GM19467 (cell line): ENCODE measurements at regions not wholly inside any gene's neighbourhood (a gene's known extent, or its start where the extent isn't known, plus 50 kb on each side); places are given as distances from the start of the nearest gene placed in this dataset.
A peak's percentile ranks its signal among the peaks of the same experiment; 100 is the strongest.

Experiments used
- ATAC-seq: cut with Tn5 transposase; IDR thresholded peaks from one replicate; pipeline ENCODE4 v1.9.1; 2021; ENCODE audit warnings: mild to moderate bottlenecking, moderate library complexity; ENCODE audit not compliant: unreplicated experiment

DNA sequence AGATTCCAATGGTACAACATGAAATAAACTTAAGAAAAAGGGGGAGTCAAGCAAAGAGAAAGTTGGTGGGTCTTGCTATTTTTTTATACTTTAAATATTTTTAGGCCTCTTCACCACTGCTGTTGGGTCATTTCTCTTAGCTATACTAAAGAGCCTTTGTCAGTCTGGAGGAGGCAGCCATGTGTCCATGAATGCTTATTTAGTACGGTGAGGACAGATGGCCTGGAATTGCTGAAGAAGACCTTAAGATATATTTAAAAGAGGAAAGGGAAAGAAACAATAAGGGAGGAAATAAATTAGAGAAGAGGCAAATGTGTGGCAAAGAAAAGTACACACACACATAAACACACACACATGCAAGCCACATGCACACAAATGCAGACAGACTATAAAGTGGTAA lies 560.5 kb upstream of the MEF2C start:
- ATAC-seq = no peak

DNA sequence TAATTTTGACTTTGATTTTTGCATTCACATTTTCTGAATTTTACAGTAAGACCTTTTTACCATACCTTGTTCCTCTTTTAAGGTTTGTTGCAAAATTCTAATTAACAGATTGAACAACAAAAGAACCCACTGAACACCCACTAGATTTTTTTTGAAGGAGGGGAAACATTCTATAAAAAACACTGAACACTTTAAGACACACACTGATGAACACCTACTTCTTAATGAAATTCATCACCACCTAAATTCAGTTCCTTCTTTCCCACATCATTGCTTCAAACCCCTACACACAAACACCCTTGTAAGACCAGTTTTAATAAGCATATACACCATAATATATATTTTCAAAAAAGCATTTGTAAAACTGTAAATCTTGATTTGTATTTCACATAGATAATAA lies 559.0 kb upstream of the MEF2C start:
- no peak for ATAC-seq

DNA sequence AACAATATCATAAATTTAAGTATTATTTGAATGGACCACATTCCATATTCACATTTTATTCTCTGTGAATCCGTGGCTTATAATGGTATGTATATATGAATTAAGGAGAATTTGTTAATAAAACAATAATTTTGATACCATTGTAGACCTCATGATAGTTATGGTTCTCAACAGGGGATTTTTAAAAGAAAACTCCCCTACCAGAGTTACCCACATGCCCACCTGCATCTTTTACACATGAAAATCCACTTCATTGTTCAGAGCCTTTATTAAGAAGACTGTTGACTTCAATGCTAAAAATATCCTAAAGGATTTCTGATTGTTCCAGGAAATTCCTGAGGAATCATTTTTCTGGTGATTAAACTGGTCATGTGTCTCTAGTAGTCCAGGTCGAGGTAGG lies 557.7 kb upstream of the MEF2C start:
- ATAC-seq = no peak

DNA sequence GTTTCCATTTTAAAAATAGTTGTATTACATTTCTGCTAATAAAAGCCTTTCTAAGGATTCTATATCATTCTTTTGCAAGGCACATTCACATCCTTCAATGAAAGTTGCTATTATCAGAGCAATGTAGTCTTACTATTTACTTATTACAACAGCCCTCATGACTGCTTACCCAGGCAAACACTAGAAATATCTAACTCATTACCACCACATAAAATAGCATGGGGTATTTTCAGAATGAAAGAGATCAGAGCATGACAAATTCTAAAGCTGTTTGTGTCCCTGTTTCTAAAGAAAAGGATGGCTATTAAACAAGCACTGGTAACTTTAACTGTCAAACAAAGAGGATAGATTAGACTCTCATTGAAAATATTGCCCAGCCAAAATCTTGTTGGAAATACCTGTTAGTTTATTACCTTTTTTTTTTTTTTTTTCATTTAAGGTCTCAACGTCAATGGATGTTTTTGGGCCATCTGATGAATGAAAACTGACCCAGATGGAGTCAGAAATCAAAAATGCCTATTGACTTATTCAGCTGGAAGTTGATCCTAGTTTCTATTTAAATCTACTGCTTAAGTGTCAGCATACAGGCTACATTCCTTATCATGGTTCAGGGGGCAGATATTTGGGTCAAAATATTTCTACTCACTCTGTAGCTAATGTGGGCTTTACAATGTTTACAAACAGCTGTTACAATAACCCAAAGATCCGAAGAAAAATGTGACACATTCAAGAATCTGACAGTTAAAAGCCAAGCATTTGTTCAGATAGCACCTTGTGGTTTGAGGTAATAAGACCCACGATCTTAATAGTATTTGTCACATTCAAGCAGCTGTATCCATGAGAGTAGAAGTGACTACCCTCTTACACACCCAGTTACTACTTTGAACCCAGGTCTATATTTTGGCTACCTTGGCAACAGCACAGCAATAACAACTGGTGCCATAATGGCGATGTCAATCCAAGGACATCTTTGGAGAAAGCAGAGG lies 554.8 kb upstream of the MEF2C start:
- ATAC-seq = no peak

DNA sequence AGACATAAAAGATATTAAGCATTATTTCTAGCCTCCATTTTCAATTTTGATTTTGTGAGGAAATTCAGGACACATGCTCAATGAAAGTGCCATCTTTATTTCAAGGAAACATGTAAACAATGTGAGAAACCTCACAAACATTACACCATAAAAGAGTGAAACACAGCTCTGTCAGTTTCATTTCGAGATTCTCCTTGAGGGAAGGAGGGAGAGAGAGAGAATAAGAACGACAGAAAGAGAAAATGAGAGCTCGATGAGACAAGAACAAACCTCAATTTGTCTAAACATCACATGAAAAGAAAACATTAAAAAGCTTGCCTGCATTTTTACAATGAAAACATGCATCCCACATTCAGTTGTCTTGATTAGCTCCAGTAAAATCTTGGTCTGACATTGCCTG lies 553.5 kb upstream of the MEF2C start:
- ATAC-seq = no peak

DNA sequence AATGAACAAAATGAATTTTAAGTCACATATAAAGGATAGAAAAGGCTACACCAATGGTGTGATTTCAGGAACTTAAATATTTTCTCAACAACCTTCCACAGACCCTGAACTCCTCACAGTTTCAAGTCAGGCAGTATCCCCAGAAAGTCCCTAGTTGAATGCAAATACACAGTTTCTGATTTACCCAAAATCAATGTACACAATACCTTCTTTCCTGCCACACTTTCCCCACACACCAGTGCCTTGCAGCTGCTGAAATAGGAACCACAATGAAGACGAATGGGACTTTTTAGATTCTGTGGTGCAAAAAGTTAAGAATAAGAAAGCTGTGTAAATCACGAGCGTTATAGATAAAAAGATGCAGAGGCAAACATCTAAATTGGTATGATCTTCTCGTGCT lies 552.4 kb upstream of the MEF2C start:
- ATAC-seq = peak; percentile 72

DNA sequence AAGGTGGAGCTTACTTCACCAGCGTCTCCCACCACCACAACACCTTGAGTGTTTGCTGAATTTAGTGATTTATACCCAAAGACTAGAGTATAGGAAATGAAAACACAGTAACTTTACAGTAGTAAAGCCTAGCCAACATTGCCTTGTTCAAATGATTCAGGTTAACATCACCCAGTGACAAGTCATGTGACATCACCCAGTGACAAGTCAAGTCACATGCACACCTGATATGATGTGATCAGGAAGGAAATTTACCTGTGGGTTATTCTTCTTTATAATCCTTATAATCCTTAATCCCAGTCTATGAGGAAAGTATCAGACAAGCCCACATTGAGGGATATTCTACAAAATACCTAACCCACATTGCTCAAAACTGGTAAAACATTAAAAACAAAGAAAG lies 545.6 kb upstream of the MEF2C start:
- no peak for ATAC-seq

DNA sequence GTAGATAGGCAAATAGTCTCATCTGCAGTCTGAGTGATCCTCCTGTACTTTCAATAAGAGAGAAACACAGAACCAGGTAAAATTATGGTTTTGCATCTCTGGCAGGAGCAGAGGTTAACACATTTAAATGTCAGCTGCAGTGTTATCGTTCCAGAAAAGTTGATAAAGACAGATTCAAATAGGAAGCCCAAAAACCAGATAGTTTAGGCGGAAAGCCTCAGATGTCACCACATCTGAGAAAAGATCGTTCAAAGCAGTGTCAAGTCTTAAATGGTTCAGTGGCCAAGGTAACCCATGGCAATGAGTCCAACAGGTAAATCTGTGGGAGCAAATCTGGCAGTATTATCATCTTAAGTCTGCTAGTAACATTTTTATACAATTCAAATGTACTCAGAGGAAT lies 542.1 kb upstream of the MEF2C start:
- no peak for ATAC-seq

DNA sequence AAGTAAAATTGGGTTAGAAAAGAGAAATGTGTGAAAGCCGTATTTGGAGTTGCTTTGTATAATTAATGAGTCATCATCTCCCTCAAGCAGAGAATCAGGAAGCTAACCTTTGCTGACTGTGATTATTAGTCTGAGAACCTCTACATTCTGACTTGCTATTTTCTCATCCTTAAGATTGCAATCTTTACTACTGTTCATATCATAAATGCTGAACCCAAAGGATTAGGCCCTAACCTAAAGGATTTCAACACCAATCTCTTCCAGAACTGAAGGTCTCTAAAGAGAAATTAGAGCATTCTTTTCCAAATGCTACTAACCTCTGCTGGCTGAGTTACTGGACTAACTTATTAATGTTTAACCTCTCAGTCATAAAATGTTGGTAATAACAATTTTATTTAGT lies 538.1 kb upstream of the MEF2C start:
- no peak for ATAC-seq

DNA sequence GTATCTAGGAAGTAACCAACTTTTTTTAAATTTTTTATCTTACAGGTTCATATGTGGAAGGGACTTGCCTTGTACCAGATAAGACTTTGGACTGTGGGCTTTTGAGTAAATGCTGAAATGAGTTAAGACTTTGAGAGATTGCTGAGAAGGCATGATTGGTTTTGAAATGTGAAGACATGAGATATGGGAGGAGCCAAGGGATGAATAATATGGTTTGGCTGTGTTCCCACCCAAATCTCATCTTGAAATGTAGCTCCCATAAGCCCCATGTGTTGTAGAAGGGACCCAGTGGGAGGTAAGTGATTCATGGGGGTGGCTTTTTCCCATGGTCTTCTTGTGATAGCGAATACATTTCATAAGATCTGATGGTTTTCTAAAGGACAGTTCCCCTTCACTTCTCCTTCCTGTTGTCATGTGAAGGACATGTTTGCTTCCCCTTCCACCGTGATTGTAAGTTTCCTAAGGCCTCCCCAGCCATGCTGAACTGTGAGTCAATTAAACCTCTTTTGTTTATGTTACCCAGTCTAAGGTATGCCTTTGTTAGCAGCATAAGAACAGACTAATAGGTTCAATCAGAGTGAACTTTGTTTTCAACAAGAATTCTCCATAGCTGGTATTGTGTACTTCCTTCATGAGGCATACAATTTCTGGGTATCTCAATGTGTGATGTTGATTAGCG lies 535.6 kb upstream of the MEF2C start:
- ATAC-seq = no peak

DNA sequence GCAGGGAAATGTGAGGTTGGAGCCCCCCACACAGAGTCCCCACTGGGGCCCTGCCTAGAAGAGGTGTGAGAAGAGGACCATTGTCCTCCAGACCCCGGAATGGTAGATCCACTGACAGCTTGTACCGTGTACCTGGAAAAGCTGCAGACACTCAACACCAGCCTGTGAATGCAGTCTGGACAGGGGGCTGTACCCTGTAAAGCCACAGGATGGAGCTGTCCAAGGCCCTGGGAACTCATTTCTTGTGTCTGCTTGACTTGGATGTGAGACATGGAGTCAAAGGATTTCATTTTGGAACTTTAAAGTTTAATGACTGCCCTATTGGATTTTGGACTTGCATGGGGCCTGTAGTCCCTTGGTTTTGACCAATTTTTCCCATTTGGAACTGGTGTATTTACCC lies 535.0 kb upstream of the MEF2C start:
- no peak for ATAC-seq

DNA sequence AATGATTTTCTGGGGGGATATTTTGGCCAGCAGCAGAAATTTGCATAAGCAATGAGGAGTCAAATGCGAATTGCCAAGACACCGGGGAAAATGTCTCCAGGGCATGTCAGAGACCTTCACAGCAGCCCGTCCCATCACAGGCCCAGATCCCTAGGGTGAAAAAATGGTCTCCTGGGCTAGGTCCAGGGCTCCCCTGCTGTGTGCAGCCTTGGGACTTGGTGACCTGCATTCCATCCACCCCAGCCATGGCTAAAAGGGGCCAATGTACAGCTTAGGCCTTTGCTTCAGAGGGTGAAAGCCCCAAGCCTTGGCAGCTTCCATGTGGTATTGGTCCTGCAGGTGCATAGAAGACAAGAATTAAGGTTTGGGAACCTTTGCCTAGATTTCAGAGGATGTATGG lies 534.5 kb upstream of the MEF2C start:
- no peak for ATAC-seq

DNA sequence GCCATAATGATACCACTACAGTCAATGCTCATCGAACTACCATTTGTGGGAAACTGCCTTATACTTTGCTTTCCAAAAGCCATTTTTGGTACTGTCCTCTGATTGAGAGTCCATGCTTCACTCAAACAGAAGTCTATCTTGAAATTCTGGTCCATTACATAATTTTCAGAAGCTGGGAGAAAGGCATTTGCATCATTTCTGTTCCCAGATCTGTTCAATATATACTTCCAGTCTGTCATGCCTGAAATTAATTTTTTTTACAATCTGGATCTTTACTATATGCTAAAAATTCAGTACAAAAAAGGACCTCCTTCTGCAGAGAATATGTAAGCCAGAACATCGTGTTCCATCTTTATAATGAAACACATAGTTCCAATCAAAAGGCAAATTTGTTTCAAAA lies 528.9 kb upstream of the MEF2C start:
- ATAC-seq = no peak

DNA sequence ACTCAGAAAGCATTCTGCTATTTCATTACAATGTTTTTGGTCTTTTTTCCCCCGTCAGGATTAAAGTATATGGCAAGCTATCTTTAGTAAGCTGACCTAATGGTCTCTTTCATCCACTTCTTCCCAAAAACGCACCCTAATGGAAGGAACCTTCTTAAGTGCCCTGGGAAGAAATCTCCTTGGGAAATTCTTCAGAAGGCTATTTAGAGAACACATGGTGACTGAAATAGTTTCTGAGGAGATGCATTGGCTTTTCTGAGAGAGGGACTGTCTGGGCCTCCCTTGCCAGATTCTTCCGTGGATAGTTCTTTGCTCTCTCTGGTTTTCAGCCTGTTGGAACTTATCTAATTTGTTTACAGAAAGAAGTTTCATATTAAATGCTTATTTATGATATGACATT lies 524.1 kb upstream of the MEF2C start:
- ATAC-seq = no peak

DNA sequence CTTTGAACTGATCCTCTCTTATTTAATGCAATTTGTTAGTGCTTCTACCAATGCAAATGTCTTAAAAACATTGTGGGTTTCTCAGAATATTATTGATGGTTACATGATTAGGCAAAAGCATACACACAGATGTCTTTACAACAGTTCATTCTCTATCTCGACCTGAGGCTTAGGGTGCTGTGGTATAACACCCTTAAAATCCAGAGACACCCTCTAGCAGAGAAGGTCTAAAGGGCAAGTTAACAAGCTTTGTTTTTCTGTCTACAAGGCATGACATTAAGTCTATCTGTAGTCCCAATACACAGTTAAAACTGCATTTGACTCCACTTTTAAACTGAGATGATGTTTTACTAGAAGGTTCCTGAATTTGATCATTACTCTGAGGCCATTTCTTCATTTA lies 518.7 kb upstream of the MEF2C start:
- ATAC-seq = no peak

DNA sequence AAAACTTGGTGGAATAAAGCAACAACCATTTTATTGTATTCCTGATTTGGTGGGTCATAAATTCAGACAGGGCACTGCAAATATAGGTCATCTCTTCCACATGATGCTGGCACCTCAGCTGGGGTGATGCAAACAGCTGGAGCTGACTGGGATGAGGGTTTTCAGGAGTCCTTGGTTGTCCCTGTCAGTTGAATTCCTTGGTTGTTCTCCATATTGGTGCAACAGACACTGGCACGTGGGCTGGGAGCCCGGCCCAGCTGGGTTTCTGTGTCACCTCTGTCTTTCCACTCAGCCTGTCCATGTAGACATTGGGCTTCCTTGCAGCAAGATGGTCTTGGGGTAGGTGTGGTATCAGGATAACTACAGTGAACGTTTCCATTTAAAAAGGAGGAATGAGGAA lies 518.0 kb upstream of the MEF2C start:
- ATAC-seq = no peak

DNA sequence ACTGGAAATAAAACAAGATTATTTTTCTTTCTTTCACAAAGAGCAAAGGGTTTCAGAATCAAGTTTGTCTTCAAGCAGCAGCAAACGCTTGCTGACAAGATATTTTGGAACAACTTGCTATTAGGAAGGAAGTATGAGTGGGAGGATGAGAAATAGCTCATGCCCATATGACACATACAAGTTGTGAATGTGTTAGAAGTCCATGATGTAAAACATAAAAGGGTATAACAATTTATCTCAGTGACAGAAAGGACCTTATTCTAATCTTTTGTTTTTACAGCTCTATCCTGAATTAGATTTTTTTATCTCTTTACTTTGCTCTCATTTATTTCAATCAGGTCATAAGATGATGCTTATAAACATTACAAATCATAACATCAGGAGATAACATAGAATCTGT lies 516.6 kb upstream of the MEF2C start:
- no peak for ATAC-seq

DNA sequence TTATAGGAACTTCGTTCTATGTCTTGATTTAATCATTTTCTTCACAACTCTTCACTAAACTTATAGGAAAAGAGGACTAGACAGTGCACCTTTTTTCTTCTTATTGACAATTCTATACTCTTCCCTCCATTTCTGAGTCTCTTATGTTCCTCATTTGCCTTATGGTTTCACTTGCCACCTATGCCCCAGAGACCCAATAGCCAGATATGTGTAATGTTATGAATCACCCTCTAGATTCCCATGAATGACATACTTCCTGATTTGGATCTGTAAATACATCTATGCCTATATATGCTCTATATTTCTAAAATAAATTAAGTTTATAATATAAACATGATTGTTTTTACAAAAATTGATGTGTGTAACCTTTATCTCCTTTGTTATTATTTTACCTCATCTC lies 514.1 kb upstream of the MEF2C start:
- ATAC-seq = peak; percentile 74

DNA sequence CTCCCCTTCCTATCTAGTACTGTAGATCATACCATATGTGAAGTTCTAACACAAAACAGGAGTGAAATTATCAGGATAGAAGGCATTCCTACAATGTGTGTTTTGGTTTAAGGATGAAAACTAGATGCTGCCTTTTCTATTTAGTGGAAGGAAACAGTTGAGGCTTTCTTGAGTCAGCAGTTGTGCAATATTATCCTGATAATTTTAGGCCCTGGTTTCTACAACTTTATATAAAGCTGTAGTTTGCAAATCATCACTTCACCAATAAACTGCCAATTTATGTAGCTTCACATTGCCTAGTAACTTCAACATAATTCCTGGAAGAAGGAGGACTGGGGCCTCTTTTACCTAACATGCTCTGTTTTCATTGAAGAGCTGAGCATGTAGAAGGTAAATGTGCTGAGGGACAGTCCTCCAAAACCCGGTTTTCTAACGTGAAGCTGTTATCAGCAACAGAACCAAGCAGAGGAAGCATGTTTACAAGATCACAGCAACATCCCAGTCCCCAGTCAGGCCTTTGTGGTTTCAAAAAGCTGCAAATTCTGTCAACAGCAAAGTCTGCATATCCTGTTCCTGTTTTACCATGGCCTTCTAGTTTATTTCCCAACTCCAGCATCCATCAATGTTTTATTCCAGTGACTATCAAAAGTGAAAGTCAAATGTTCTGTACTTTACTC lies 513.4 kb upstream of the MEF2C start:
- ATAC-seq = peak; percentile 53

DNA sequence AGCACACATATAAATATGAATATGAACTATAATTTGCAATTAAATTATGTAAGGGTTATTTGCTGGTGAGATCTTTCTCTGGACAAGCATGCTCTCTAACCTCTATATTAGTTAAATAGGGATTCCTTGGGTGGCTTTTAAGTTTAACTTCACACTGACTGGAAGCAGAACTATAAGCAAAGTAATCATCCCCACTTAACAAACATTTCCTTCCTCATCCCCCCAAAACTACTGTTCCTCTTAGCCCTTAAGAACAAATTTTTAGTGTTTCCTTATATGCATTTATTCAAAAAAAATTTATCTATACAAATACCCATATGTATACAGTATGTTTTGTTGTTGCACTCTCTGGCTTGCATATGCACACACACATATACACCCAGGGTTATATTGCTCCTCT lies 512.1 kb upstream of the MEF2C start:
- no peak for ATAC-seq

DNA sequence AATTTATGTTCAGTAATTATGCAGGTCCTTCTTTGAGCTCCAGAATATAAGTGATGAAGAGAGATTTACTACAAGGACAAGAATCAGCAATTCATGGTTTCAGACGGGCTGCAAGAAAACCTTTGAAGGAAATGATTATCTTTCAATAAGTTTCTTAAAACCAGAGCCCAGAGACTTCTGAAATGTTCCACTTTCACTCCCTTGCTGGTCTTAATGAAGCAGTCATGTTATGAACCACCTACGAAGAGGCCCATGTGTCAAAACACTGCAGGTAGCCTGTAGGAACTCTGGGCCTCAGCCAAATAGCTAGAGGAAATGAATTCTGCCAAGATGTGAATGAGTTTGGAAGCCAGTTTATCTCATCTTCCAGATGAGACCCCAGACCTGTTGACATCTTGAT lies 505.9 kb upstream of the MEF2C start:
- no peak for ATAC-seq

DNA sequence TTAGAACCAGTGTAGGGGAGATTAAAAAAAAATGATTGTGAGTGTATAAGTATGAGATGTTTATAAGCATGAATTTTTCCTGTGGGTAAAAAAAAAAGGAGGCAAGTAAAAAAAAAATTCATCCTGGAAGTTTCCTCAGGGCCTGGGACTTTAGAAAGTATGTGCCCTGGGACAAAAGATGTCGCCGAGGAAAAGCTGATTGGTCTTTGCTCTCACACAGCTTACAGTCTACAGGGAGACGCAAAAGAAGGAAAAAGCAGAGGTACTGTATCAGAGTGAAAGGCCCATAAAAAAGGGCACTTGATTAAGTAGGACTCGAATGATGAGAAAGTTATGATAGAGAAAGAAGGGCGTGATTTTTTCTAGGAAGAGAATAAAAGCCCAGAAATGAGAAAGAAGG lies 501.4 kb upstream of the MEF2C start:
- ATAC-seq = no peak
